Sigmoid colon (tissue), 6 donors: ENCODE measurements at regions not wholly inside any gene's neighbourhood (a gene's known extent, or its start where the extent isn't known, plus 50 kb on each side); places are given as distances from the start of the nearest gene placed in this dataset.

ENCODE experiments used
- DNase-seq: peaks from one replicate; pipeline ENCODE4 v3.0.0-alpha.2; 2019
- H3K27ac ChIP-seq, 4 donors: fragments of 200-600 bp; sonication (generic); one replicate each; pipeline ENCODE4 v1.5.1; 2016 to 2019; ENCODE audit warnings: mild to moderate bottlenecking in 1 of 4
- H3K27me3 ChIP-seq, 3 donors: fragments of 200-600 bp; sonication (generic); one replicate each; pipeline ENCODE4 v1.5.1; 2019; ENCODE audit warnings: mild to moderate bottlenecking in 1 of 3
- H3K36me3 ChIP-seq, 4 donors: fragments of 200-600 bp; sonication (generic); one replicate each; pipeline ENCODE4 v1.5.1; 2016 to 2019
- H3K4me1 ChIP-seq, 4 donors: fragments of 200-600 bp; sonication (generic); one replicate each; pipeline ENCODE4 v1.5.1; 2017 to 2019
- H3K4me3 ChIP-seq, 4 donors: fragments of 200-600 bp; sonication (generic); one replicate each; pipeline ENCODE4 v1.5.1; 2017 to 2019; ENCODE audit warnings: mild to moderate bottlenecking in 2 of 4, moderate library complexity in 1 of 4
- H3K9me3 ChIP-seq, 4 donors: fragments of 200-600 bp in 3 of 4; sonication (generic) in 3 of 4; one replicate each; pipeline versions ENCODE4 v1.5.1 to v1.6.1; 2013 to 2019
- CTCF ChIP-seq, 4 experiments: fragments of 450-650 bp in 3 of 4; fragments of 200-600 bp in 1 of 4; IDR thresholded peaks; one replicate each; pipeline ENCODE4 v1.5.1; 2016 to 2019; ENCODE audit warnings: antibody characterized with exemption in 4 of 4, mild to moderate bottlenecking in 3 of 4, moderate library complexity in 2 of 4
- EP300 ChIP-seq, 4 donors: sonication (generic); formaldehyde crosslinking; IDR thresholded peaks; one replicate each; pipeline ENCODE4 v1.6.1; 2017; ENCODE audit warnings: antibody characterized with exemption in 4 of 4
- POLR2A ChIP-seq, 2 donors: fragments of 450-650 bp; IDR thresholded peaks; one replicate each; pipeline ENCODE4 v1.6.1; 2016; ENCODE audit warnings: antibody characterized with exemption in 2 of 2, mild to moderate bottlenecking in 2 of 2, moderate library complexity in 2 of 2
- POLR2AphosphoS5 ChIP-seq, 4 donors: sonication (generic); formaldehyde crosslinking; IDR thresholded peaks; one replicate each; pipeline ENCODE4 v1.6.1; 2017; ENCODE audit warnings: antibody characterized with exemption in 4 of 4
- WGBS, 2 donors: extraction: QIAGEN DNeasy Blood & Tissue Kit; methylation state at CpG; one replicate each; pipeline ENCODE4 v1.1.7; 2013; 5-methylcytosine and 5-hydroxymethylcytosine counted together
- intact Hi-C: fragments of 100-400 bp; cut with DNase I; formaldehyde crosslinking; loops from one replicate; pipeline ENCODE4 v1.15.1; 2023
- donor health status: healthy with polysubstance abuse.
- donor health status: healthy.

- TF ChIP-seq POLR2A (IDR thresholded peaks at IDR 0.05) (no peak), EP300 (IDR thresholded peaks at IDR 0.05) (no peak)
- H3K27me3 ChIP-seq: no peaks in the 10 kb centered on the region
- no peak overlapping the region for H3K27ac ChIP-seq
- DNase-seq: no peak
- no peak overlapping the region for H3K4me3 ChIP-seq
- no peaks in the 10 kb centered on the region for H3K9me3 ChIP-seq
- intact Hi-C loops: no loop called here
- H3K36me3 ChIP-seq: no peaks in the 10 kb centered on the region
- no peaks in the 10 kb centered on the region for H3K4me1 ChIP-seq
- 67 to 70% methylated on average over 3 of the region's 3 CpGs for WGBS, 2 donors
Measured at GRCh38 chr17:69640073-69640472, 225.6 kb downstream of the MAP2K6 start.

GRCh38 chr17:69643686-69644085 lies 229.2 kb downstream of the MAP2K6 start:
- intact Hi-C loops: no loop called here
- no peak for DNase-seq
- Histone ChIP-seq H3K4me1 (no peaks in the 10 kb centered on the region), H3K27ac (no peak overlapping the region), H3K4me3 (no peak overlapping the region), H3K9me3 (no peaks in the 10 kb centered on the region), H3K36me3 (no peaks in the 10 kb centered on the region), H3K27me3 (no peaks in the 10 kb centered on the region)
- TF ChIP-seq CTCF (IDR thresholded peaks at IDR 0.05): no peak
- no peak for TF ChIP-seq POLR2AphosphoS5 (IDR thresholded peaks at IDR 0.05)
- no peak for TF ChIP-seq EP300 (IDR thresholded peaks at IDR 0.05)
- no peak for TF ChIP-seq POLR2A (IDR thresholded peaks at IDR 0.05)
- WGBS, 2 donors: 66 to 70% methylated on average over 2 of the region's 2 CpGs

- TF ChIP-seq POLR2AphosphoS5 (IDR thresholded peaks at IDR 0.05) (no peak), POLR2A (IDR thresholded peaks at IDR 0.05) (no peak), EP300 (IDR thresholded peaks at IDR 0.05) (no peak), CTCF (IDR thresholded peaks at IDR 0.05) (no peak)
- Histone ChIP-seq H3K4me3 (no peak overlapping the region), H3K36me3 (no peaks in the 10 kb centered on the region), H3K27ac (no peak overlapping the region), H3K9me3 (no peaks in the 10 kb centered on the region), H3K27me3 (no peaks in the 10 kb centered on the region), H3K4me1 (no peaks in the 10 kb centered on the region)
- DNase-seq: no peak
- intact Hi-C loops: no loop called here
- 89 to 94% methylated on average over 3 of the region's 3 CpGs for WGBS, 2 donors
Measured at GRCh38 chr17:69646729-69647128, 232.2 kb downstream of the MAP2K6 start.

GRCh38 chr17:69650881-69651280 lies 236.4 kb downstream of the MAP2K6 start:
- no peak for TF ChIP-seq POLR2AphosphoS5 (IDR thresholded peaks at IDR 0.05)
- TF ChIP-seq POLR2A (IDR thresholded peaks at IDR 0.05): no peak
- no peak for TF ChIP-seq EP300 (IDR thresholded peaks at IDR 0.05)
- intact Hi-C loops: no loop called here
- no peak for DNase-seq
- Histone ChIP-seq H3K36me3 (no peaks in the 10 kb centered on the region), H3K27me3 (no peaks in the 10 kb centered on the region), H3K4me3 (no peak overlapping the region), H3K4me1 (peaks cover 0 to 16% (median 6%) of the 10 kb centered on the region in 4 donors), H3K27ac (no peak overlapping the region), H3K9me3 (peaks cover 0 to 1% (median 0%) of the 10 kb centered on the region in 4 donors)
- 88% methylated on average over 5 of the region's 5 CpGs for WGBS, 2 donors

- intact Hi-C loops: no loop called here
- 69 to 86% methylated on average over 2 of the region's 2 CpGs for WGBS, 2 donors
Measured at GRCh38 chr17:69651921-69652320, 237.4 kb downstream of the MAP2K6 start.

More at GRCh38 chr17:69651921-69652320, 237.4 kb downstream of the MAP2K6 start:
- Histone ChIP-seq H3K9me3 (peaks cover 0 to 2% (median 0%) of the 10 kb centered on the region in 4 donors), H3K27me3 (no peaks in the 10 kb centered on the region), H3K36me3 (no peaks in the 10 kb centered on the region), H3K4me1 (peaks cover 0 to 16% (median 6%) of the 10 kb centered on the region in 4 donors), H3K27ac (no peak overlapping the region), H3K4me3 (no peak overlapping the region)
- DNase-seq: no peak
- TF ChIP-seq EP300 (IDR thresholded peaks at IDR 0.05): no peak
- no peak for TF ChIP-seq POLR2AphosphoS5 (IDR thresholded peaks at IDR 0.05)
- TF ChIP-seq POLR2A (IDR thresholded peaks at IDR 0.05): no peak
- no peak for TF ChIP-seq CTCF (IDR thresholded peaks at IDR 0.05)
